Suprapubic skin (tissue), 4 donors: ENCODE measurements at regions not wholly inside any gene's neighbourhood (a gene's known extent, or its start where the extent isn't known, plus 50 kb on each side); places are given as distances from the start of the nearest gene placed in this dataset.

Experiments used
- DNase-seq, 2 donors: peaks; one replicate each; pipeline ENCODE4 v3.0.0-alpha.2; 2019; ENCODE audit warnings: low spot score in 2 of 2
- H3K27ac ChIP-seq: fragments of 200-600 bp; sonication (generic); one replicate; pipeline ENCODE4 v1.5.1; 2019
- H3K27me3 ChIP-seq: fragments of 200-600 bp; sonication (generic); one replicate; pipeline ENCODE4 v1.5.1; 2019
- H3K36me3 ChIP-seq: fragments of 200-600 bp; sonication (generic); one replicate; pipeline ENCODE4 v1.5.1; 2019
- H3K4me1 ChIP-seq: fragments of 200-600 bp; sonication (generic); one replicate; pipeline ENCODE4 v1.5.1; 2019
- H3K4me3 ChIP-seq: fragments of 200-600 bp; sonication (generic); one replicate; pipeline ENCODE4 v1.5.1; 2019; ENCODE audit warnings: mild to moderate bottlenecking
- H3K9me3 ChIP-seq: fragments of 200-600 bp; sonication (generic); one replicate; pipeline ENCODE4 v1.5.1; 2019
- CTCF ChIP-seq, 2 donors: fragments of 200-600 bp in 1 of 2; fragments of 450-650 bp in 1 of 2; sonication (generic) in 1 of 2; IDR thresholded peaks; one replicate each; pipeline ENCODE4 v1.5.1; 2016 to 2019; ENCODE audit warnings: antibody characterized with exemption in 2 of 2, mild to moderate bottlenecking in 1 of 2, moderate library complexity in 1 of 2
- EP300 ChIP-seq: sonication (generic); formaldehyde crosslinking; IDR thresholded peaks from one replicate; pipeline ENCODE4 v1.6.1; 2017; ENCODE audit warnings: antibody characterized with exemption
- POLR2A ChIP-seq, 2 donors: fragments of 450-650 bp; IDR thresholded peaks; one replicate each; pipeline ENCODE4 v1.6.1; 2017; ENCODE audit warnings: antibody characterized with exemption in 2 of 2, mild to moderate bottlenecking in 2 of 2, moderate library complexity in 2 of 2
- POLR2AphosphoS5 ChIP-seq, 3 donors: sonication (generic); formaldehyde crosslinking; IDR thresholded peaks; one replicate each; pipeline ENCODE4 v1.6.1; 2017; ENCODE audit warnings: antibody characterized with exemption in 3 of 3
- WGBS: methylation state at CpG from one replicate; pipeline ENCODE4 v1.1.5; 2018; 5-methylcytosine and 5-hydroxymethylcytosine counted together

- Histone ChIP-seq H3K4me3 (no peak overlapping the region), H3K9me3 (no peaks in the 10 kb centered on the region), H3K27ac (no peak overlapping the region), H3K4me1 (no peaks in the 10 kb centered on the region), H3K27me3 (no peaks in the 10 kb centered on the region), H3K36me3 (no peaks in the 10 kb centered on the region)
- no peak for DNase-seq
- 59% methylated on average over 2 of the region's 2 CpGs for WGBS
- TF ChIP-seq CTCF (IDR thresholded peaks at IDR 0.05) (no peak), POLR2A (IDR thresholded peaks at IDR 0.05) (no peak), POLR2AphosphoS5 (IDR thresholded peaks at IDR 0.05) (no peak), EP300 (no peak)
These were observed 346.2 kb upstream of the PRICKLE1 start for GRCh38 chr12:42935756-42936155.

GRCh38 chr12:42935090-42935489, 345.5 kb upstream of the PRICKLE1 start:
- Histone ChIP-seq H3K27ac (no peak overlapping the region), H3K9me3 (no peaks in the 10 kb centered on the region), H3K4me1 (no peaks in the 10 kb centered on the region), H3K27me3 (no peaks in the 10 kb centered on the region), H3K4me3 (no peak overlapping the region), H3K36me3 (no peaks in the 10 kb centered on the region)
- DNase-seq, result no peak
- 86% methylated on average over 5 of the region's 5 CpGs for WGBS
- TF ChIP-seq CTCF (IDR thresholded peaks at IDR 0.05) (no peak), EP300 (no peak), POLR2A (IDR thresholded peaks at IDR 0.05) (no peak), POLR2AphosphoS5 (IDR thresholded peaks at IDR 0.05) (no peak)

- Histone ChIP-seq H3K9me3 (no peaks in the 10 kb centered on the region), H3K36me3 (no peaks in the 10 kb centered on the region), H3K4me3 (no peak overlapping the region), H3K27me3 (no peaks in the 10 kb centered on the region), H3K27ac (no peak overlapping the region), H3K4me1 (no peaks in the 10 kb centered on the region)
- no peak for DNase-seq
- TF ChIP-seq EP300 (no peak), POLR2AphosphoS5 (IDR thresholded peaks at IDR 0.05) (no peak), POLR2A (IDR thresholded peaks at IDR 0.05) (no peak), CTCF (IDR thresholded peaks at IDR 0.05) (no peak)
- 55% methylated on average over 6 of the region's 6 CpGs for WGBS
These were observed 344.0 kb upstream of the PRICKLE1 start for GRCh38 chr12:42933461-42934081.

- no peaks in the 10 kb centered on the region for H3K4me1 ChIP-seq
- TF ChIP-seq CTCF (IDR thresholded peaks at IDR 0.05), result no peak
- no peaks in the 10 kb centered on the region for H3K27me3 ChIP-seq
- no peak for DNase-seq
- no peak overlapping the region for H3K4me3 ChIP-seq
- no peaks in the 10 kb centered on the region for H3K36me3 ChIP-seq
- WGBS, result 72% methylated on average over 5 of the region's 5 CpGs
- H3K27ac ChIP-seq, result no peak overlapping the region
- H3K9me3 ChIP-seq, result no peaks in the 10 kb centered on the region
These were observed 343.4 kb upstream of the PRICKLE1 start for GRCh38 chr12:42932936-42933335.

GRCh38 chr12:42926232-42926631, 336.7 kb upstream of the PRICKLE1 start:
- H3K27me3 ChIP-seq, result no peaks in the 10 kb centered on the region
- no peak for DNase-seq
- no peak for TF ChIP-seq POLR2A (IDR thresholded peaks at IDR 0.05)
- no peak for TF ChIP-seq EP300
- no peak for TF ChIP-seq CTCF (IDR thresholded peaks at IDR 0.05)
- no peak for TF ChIP-seq POLR2AphosphoS5 (IDR thresholded peaks at IDR 0.05)
- no peaks in the 10 kb centered on the region for H3K36me3 ChIP-seq
- no peaks in the 10 kb centered on the region for H3K9me3 ChIP-seq
- H3K4me1 ChIP-seq, result peaks cover 16% of the 10 kb centered on the region
- H3K27ac ChIP-seq, result no peak overlapping the region
- no peak overlapping the region for H3K4me3 ChIP-seq
